Progenitor cell of endocrine pancreas (in vitro differentiated cells): ENCODE measurements at regions not wholly inside any gene's neighbourhood (a gene's known extent, or its start where the extent isn't known, plus 50 kb on each side); places are given as distances from the start of the nearest gene placed in this dataset.

Source experiments
- DNase-seq: peaks from one replicate; pipeline ENCODE4 v3.0.0; 2021; ENCODE audit warnings: low spot score; ENCODE audit not compliant: unreplicated experiment
- H3K27ac Mint-ChIP-seq: 2 replicates; pipeline ENCODE4 v1.8.0; 2021; ENCODE audit warnings: mild to moderate bottlenecking, moderate library complexity, mixed read lengths
- H3K27me3 Mint-ChIP-seq: 2 replicates; pipeline ENCODE4 v1.8.0; 2021; ENCODE audit warnings: mixed read lengths
- H3K36me3 Mint-ChIP-seq: 2 replicates; pipeline ENCODE4 v1.8.0; 2022; ENCODE audit warnings: mixed read lengths; ENCODE audit not compliant: insufficient read depth
- H3K4me1 Mint-ChIP-seq: 2 replicates; pipeline ENCODE4 v1.8.0; 2021; ENCODE audit warnings: low read depth, mixed read lengths
- H3K4me3 Mint-ChIP-seq: 2 replicates; pipeline ENCODE4 v1.8.0; 2021; ENCODE audit warnings: low read depth, mild to moderate bottlenecking, moderate library complexity, mixed read lengths
- H3K9me3 Mint-ChIP-seq: 2 replicates; pipeline ENCODE4 v1.8.0; 2021; ENCODE audit warnings: low read depth, mixed read lengths
- TF ChIP-seq, protein P1 (sequence below): fragments of 200-600 bp; sonication (generic); IDR thresholded peaks from one replicate; pipeline ENCODE4 v1.5.0; 2021; ENCODE audit warnings: antibody characterized with exemption, mild to moderate bottlenecking; ENCODE audit not compliant: unreplicated experiment

- H3K36me3 Mint-ChIP-seq, result no peaks in the 10 kb centered on the region
- peaks cover 3% of the 10 kb centered on the region for H3K4me1 Mint-ChIP-seq
- no peaks in the 10 kb centered on the region for H3K27me3 Mint-ChIP-seq
- TF ChIP-seq, protein P1, sequence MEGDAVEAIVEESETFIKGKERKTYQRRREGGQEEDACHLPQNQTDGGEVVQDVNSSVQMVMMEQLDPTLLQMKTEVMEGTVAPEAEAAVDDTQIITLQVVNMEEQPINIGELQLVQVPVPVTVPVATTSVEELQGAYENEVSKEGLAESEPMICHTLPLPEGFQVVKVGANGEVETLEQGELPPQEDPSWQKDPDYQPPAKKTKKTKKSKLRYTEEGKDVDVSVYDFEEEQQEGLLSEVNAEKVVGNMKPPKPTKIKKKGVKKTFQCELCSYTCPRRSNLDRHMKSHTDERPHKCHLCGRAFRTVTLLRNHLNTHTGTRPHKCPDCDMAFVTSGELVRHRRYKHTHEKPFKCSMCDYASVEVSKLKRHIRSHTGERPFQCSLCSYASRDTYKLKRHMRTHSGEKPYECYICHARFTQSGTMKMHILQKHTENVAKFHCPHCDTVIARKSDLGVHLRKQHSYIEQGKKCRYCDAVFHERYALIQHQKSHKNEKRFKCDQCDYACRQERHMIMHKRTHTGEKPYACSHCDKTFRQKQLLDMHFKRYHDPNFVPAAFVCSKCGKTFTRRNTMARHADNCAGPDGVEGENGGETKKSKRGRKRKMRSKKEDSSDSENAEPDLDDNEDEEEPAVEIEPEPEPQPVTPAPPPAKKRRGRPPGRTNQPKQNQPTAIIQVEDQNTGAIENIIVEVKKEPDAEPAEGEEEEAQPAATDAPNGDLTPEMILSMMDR, result no peak
- no peak overlapping the region for H3K27ac Mint-ChIP-seq
- peaks cover 8% of the 10 kb centered on the region for H3K9me3 Mint-ChIP-seq
- H3K4me3 Mint-ChIP-seq, result no peak overlapping the region
- DNase-seq, result no peak
Measured at GRCh38 chr2:6287406-6287805, 578.3 kb downstream of the CMPK2 start.

DNA sequence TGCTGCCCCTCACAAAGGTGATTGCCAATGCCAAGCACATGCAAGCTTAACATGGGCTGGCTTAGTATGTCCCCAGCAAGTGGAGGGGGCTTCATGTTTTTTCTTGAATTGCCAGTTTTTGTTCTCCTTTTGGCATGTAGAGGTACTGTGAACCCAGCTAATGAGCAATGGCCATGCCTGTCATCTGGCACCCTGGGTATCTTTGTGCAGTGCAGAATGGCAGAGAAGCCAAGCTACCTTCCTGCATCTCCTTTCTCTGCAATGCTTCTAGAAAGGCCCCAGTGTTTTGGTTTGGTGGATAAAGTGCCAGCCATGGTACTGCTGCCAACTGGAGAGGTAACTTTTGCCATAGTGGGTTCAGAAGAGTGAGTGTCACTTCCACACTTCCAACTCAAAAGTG, 576.9 kb downstream of the CMPK2 start:
- Mint-ChIP-seq H3K9me3 (peaks cover 10% of the 10 kb centered on the region), H3K4me1 (peaks cover 3% of the 10 kb centered on the region), H3K36me3 (no peaks in the 10 kb centered on the region), H3K27ac (no peak overlapping the region), H3K4me3 (no peak overlapping the region), H3K27me3 (no peaks in the 10 kb centered on the region)
- no peak for DNase-seq
- TF ChIP-seq, protein P1, result no peak

- Mint-ChIP-seq H3K4me1 (peaks cover 3% of the 10 kb centered on the region), H3K27me3 (no peaks in the 10 kb centered on the region), H3K36me3 (no peaks in the 10 kb centered on the region), H3K27ac (no peak overlapping the region), H3K9me3 (peaks cover 13% of the 10 kb centered on the region), H3K4me3 (no peak overlapping the region)
- no peak for DNase-seq
- TF ChIP-seq, protein P1, result no peak
Measured at GRCh38 chr2:6290217-6291015, 575.3 kb downstream of the CMPK2 start.

DNA sequence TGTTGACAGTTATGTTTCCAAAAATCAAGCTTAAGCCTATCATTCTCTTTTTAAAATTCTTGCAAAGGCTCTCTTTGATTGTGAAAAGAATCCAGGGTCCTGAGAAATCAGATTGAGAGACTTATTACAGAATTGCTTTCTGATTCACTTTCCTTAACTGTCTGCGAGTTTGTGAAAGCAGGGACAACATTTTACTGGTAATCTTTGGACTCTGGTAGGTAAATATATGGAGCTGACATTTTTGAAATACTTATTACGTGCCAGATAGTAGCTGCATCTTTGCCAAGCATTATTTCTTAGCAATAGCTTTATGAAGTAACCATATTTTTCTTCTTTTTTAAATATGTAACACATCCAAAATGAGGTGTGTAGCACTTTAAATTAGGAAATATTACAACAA, 570.9 kb downstream of the CMPK2 start:
- DNase-seq, result no peak
- Mint-ChIP-seq H3K4me3 (no peak overlapping the region), H3K27ac (no peak overlapping the region), H3K4me1 (peaks cover 3% of the 10 kb centered on the region), H3K9me3 (peaks cover 13% of the 10 kb centered on the region), H3K36me3 (no peaks in the 10 kb centered on the region), H3K27me3 (no peaks in the 10 kb centered on the region)
- TF ChIP-seq, protein P1, result no peak

GRCh38 chr2:6297238-6297637, 568.5 kb downstream of the CMPK2 start:
- Mint-ChIP-seq H3K36me3 (no peaks in the 10 kb centered on the region), H3K4me3 (no peak overlapping the region), H3K4me1 (no peaks in the 10 kb centered on the region), H3K27ac (no peak overlapping the region), H3K9me3 (peaks cover 11% of the 10 kb centered on the region), H3K27me3 (no peaks in the 10 kb centered on the region)
- TF ChIP-seq, protein P1, result no peak
- DNase-seq, result no peak
